Fibroblast of lung (primary cell): ENCODE measurements at regions not wholly inside any gene's neighbourhood (a gene's known extent, or its start where the extent isn't known, plus 50 kb on each side); places are given as distances from the start of the nearest gene placed in this dataset.

Experiments
- DNase-seq, 2 donors: peaks; one replicate each; pipeline versions ENCODE4 v3.0.0 to v3.0.0-alpha.2; 2010; ENCODE audit warnings: low read depth in 2 of 2
- H2AFZ ChIP-seq: 2 replicates; pipeline ENCODE4 v1.5.1; 2012; ENCODE audit warnings: low read length, control low read depth, inconsistent platforms
- H3K27ac ChIP-seq: 2 replicates; pipeline ENCODE4 v1.5.1; 2011; ENCODE audit warnings: low read length, control low read depth; ENCODE audit not compliant: insufficient read depth
- H3K27me3 ChIP-seq: 2 replicates; pipeline ENCODE4 v1.5.1; 2011; ENCODE audit warnings: mild to moderate bottlenecking, low read length; ENCODE audit not compliant: control insufficient read depth, insufficient read depth
- H3K36me3 ChIP-seq: 2 replicates; pipeline ENCODE4 v1.5.1; 2011; ENCODE audit warnings: low read length; ENCODE audit not compliant: control insufficient read depth, insufficient read depth
- H3K4me1 ChIP-seq: 2 replicates; pipeline ENCODE4 v1.5.1; 2011; ENCODE audit warnings: low read length; ENCODE audit not compliant: control insufficient read depth, insufficient read depth; ENCODE audit errors: extremely low read depth
- H3K4me2 ChIP-seq: 2 replicates; pipeline ENCODE4 v1.5.1; 2011; ENCODE audit warnings: low read length, control low read depth; ENCODE audit not compliant: insufficient read depth; ENCODE audit errors: extremely low read depth
- H3K4me3 ChIP-seq, 4 experiments: fragments of 200-600 bp in 1 of 4; sonication (generic) in 1 of 4; replicated peaks in 1 of 4; 2 replicates each; pipeline ENCODE4 v1.5.1; 2011 to 2016; ENCODE audit warnings: low read length in 4 of 4, low read depth in 3 of 4, mild to moderate bottlenecking in 3 of 4, control low read depth in 2 of 4, inconsistent platforms in 1 of 4, mixed read lengths in 1 of 4; ENCODE audit not compliant: insufficient read depth in 1 of 4; ENCODE audit errors: control extremely low read depth in 1 of 4
- H3K79me2 ChIP-seq: 2 replicates; pipeline ENCODE4 v1.5.1; 2012; ENCODE audit warnings: mild to moderate bottlenecking, low read length, inconsistent platforms; ENCODE audit not compliant: control insufficient read depth, insufficient read depth
- H3K9ac ChIP-seq: 2 replicates; pipeline ENCODE4 v1.5.1; 2011; ENCODE audit warnings: mild to moderate bottlenecking, low read length, control low read depth; ENCODE audit not compliant: insufficient read depth
- H3K9me3 ChIP-seq: 2 replicates; pipeline ENCODE4 v1.5.1; 2012; ENCODE audit warnings: low read depth, low read length; ENCODE audit not compliant: control insufficient read depth, insufficient read depth
- H4K20me1 ChIP-seq: 2 replicates; pipeline ENCODE4 v1.5.1; 2011; ENCODE audit warnings: low read length; ENCODE audit not compliant: control insufficient read depth, insufficient read depth; ENCODE audit errors: extremely low read depth
- EZH2 ChIP-seq: IDR thresholded peaks from 2 replicates; pipeline ENCODE4 v1.5.1; 2012; ENCODE audit warnings: low read length, control low read depth, mild to moderate bottlenecking; ENCODE audit errors: missing control alignments
- TF ChIP-seq, protein P1 (sequence below), 2 donors: IDR thresholded peaks in 1 of 2; conservative IDR thresholded peaks in 1 of 2; 1 replicate in 1 of 2; 2 replicates in 1 of 2; pipeline ENCODE4 v1.5.1; 2011 to 2012; ENCODE audit warnings: low read length in 2 of 2, control low read depth in 1 of 2, inconsistent platforms in 1 of 2, low read depth in 1 of 2, mild to moderate bottlenecking in 1 of 2

- no peaks in the 10 kb centered on the region for H3K36me3 ChIP-seq
- H3K4me2 ChIP-seq, result no peak overlapping the region
- no peak overlapping the region for H2AFZ ChIP-seq
- H3K27me3 ChIP-seq, result no peaks in the 10 kb centered on the region
- DNase-seq, result no peak
- no peaks in the 10 kb centered on the region for H3K9me3 ChIP-seq
- H3K27ac ChIP-seq, result no peak overlapping the region
- H3K9ac ChIP-seq, result no peak overlapping the region
- no peaks in the 10 kb centered on the region for H3K4me1 ChIP-seq
- H3K79me2 ChIP-seq, result no peaks in the 10 kb centered on the region
- no peaks in the 10 kb centered on the region for H4K20me1 ChIP-seq
- TF ChIP-seq, protein P1, sequence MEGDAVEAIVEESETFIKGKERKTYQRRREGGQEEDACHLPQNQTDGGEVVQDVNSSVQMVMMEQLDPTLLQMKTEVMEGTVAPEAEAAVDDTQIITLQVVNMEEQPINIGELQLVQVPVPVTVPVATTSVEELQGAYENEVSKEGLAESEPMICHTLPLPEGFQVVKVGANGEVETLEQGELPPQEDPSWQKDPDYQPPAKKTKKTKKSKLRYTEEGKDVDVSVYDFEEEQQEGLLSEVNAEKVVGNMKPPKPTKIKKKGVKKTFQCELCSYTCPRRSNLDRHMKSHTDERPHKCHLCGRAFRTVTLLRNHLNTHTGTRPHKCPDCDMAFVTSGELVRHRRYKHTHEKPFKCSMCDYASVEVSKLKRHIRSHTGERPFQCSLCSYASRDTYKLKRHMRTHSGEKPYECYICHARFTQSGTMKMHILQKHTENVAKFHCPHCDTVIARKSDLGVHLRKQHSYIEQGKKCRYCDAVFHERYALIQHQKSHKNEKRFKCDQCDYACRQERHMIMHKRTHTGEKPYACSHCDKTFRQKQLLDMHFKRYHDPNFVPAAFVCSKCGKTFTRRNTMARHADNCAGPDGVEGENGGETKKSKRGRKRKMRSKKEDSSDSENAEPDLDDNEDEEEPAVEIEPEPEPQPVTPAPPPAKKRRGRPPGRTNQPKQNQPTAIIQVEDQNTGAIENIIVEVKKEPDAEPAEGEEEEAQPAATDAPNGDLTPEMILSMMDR (conservative IDR thresholded peaks at IDR 0.05 in 1 of 2, IDR thresholded peaks at IDR 0.05 in 1 of 2; ENCODE audit: low read depth in 1 of 2, low read length in 2 of 2), result no peak
- no peak for TF ChIP-seq EZH2
- no peak overlapping the region for H3K4me3 ChIP-seq
These were observed 340.3 kb upstream of the NUDT12 start for GRCh38 chr5:103902893-103903292.

DNA sequence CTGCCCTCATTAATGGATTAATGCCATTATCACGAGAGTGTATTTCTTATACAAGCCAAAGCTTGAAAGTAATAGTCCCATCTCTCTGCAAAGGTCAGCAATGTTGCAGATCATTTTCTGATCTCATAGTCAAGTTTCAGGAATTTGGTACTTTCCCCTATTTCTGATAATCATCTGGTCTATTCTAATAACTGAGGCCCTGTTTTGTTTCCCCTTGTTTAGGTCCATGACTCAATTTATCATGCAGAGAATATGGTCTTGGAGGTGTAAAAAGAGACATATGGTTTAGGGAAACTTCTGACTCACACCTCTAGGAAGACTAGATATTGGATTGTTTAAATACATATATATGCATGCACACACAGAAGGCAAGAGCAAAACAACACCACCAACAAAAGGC, 339.3 kb upstream of the NUDT12 start:
- H3K79me2 ChIP-seq, result no peaks in the 10 kb centered on the region
- H3K27ac ChIP-seq, result no peak overlapping the region
- peak in 1 of 2 donors; percentile 6 for DNase-seq
- H3K4me1 ChIP-seq, result no peaks in the 10 kb centered on the region
- no peaks in the 10 kb centered on the region for H3K27me3 ChIP-seq
- TF ChIP-seq, protein P1 (conservative IDR thresholded peaks at IDR 0.05 in 1 of 2, IDR thresholded peaks at IDR 0.05 in 1 of 2; ENCODE audit: low read depth in 1 of 2, low read length in 2 of 2), result no peak
- TF ChIP-seq EZH2, result no peak
- no peaks in the 10 kb centered on the region for H4K20me1 ChIP-seq
- H3K9ac ChIP-seq, result no peak overlapping the region
- no peaks in the 10 kb centered on the region for H3K9me3 ChIP-seq
- H2AFZ ChIP-seq, result no peak overlapping the region
- H3K4me3 ChIP-seq, result no peak overlapping the region
- no peaks in the 10 kb centered on the region for H3K36me3 ChIP-seq
- H3K4me2 ChIP-seq, result no peak overlapping the region

DNA sequence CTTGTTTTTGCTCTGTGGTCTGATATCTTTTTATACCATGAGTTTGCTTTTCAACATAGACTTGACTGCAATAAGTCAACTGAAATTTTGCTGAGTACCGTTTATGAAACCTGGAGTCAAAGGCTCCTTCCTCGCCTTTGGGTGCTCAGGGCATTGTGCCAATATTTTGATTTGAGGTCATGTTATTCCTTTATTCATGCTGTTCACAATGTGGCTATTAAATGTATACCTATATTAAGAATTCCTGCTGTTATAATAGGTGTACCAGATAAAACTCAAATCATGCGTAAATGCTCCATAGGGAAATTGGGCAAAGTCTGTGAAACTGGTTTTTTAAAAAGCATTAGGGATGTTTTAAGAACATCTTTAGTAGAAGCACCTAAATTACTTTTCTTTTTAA, 334.0 kb upstream of the NUDT12 start:
- no peaks in the 10 kb centered on the region for H3K36me3 ChIP-seq
- no peak overlapping the region for H2AFZ ChIP-seq
- DNase-seq, result no peak
- H3K27me3 ChIP-seq, result no peaks in the 10 kb centered on the region
- H3K9ac ChIP-seq, result no peak overlapping the region
- H3K4me2 ChIP-seq, result no peak overlapping the region
- H3K9me3 ChIP-seq, result no peaks in the 10 kb centered on the region
- H3K4me1 ChIP-seq, result no peaks in the 10 kb centered on the region
- no peak overlapping the region for H3K27ac ChIP-seq
- TF ChIP-seq EZH2, result no peak
- TF ChIP-seq, protein P1 (conservative IDR thresholded peaks at IDR 0.05 in 1 of 2, IDR thresholded peaks at IDR 0.05 in 1 of 2; ENCODE audit: low read depth in 1 of 2, low read length in 2 of 2), result no peak
- no peak overlapping the region for H3K4me3 ChIP-seq
- no peaks in the 10 kb centered on the region for H3K79me2 ChIP-seq
- no peaks in the 10 kb centered on the region for H4K20me1 ChIP-seq
